Right lobe of liver (tissue), 6 donors: ENCODE measurements at regions not wholly inside any gene's neighbourhood (a gene's known extent, or its start where the extent isn't known, plus 50 kb on each side); places are given as distances from the start of the nearest gene placed in this dataset.

Experiments used
- ATAC-seq, 4 donors: fragments of 200-7000 bp; cut with Tn5 transposase; one replicate each; pipeline ENCODE4 v1.9.1; 2020; ENCODE audit warnings: mild to moderate bottlenecking in 4 of 4, moderate library complexity in 4 of 4
- DNase-seq, 3 donors: peaks; one replicate each; pipeline ENCODE4 v3.0.0-alpha.2; 2020
- H3K27ac ChIP-seq, 3 donors: fragments of 200-600 bp; one replicate each; pipeline ENCODE4 v1.8.0; 2022
- H3K27me3 ChIP-seq, 2 donors: fragments of 200-600 bp; one replicate each; pipeline ENCODE4 v1.8.0; 2022
- H3K36me3 ChIP-seq, 4 donors: fragments of 200-600 bp; sonication (generic) in 1 of 4; one replicate each; pipeline versions ENCODE4 v1.5.1 to v1.8.0; 2017 to 2022; ENCODE audit warnings: control low read depth in 1 of 4
- H3K4me1 ChIP-seq, 4 donors: fragments of 200-600 bp; sonication (generic) in 1 of 4; one replicate each; pipeline versions ENCODE4 v1.5.1 to v1.8.0; 2017 to 2022; ENCODE audit warnings: control low read depth in 1 of 4
- H3K4me3 ChIP-seq, 3 donors: fragments of 200-600 bp; one replicate each; pipeline ENCODE4 v1.8.0; 2022
- H3K9me3 ChIP-seq, 4 donors: fragments of 200-600 bp; sonication (generic) in 1 of 4; one replicate each; pipeline versions ENCODE4 v1.5.1 to v1.8.0; 2017 to 2022; ENCODE audit warnings: control low read depth in 1 of 4
- CTCF ChIP-seq, 4 donors: fragments of 200-600 bp in 3 of 4; fragments of 450-650 bp in 1 of 4; IDR thresholded peaks; one replicate each; pipeline versions ENCODE4 v1.5.1 to v1.8.0; 2016 to 2022; ENCODE audit warnings: antibody characterized with exemption in 4 of 4, mild to moderate bottlenecking in 2 of 4
- POLR2A ChIP-seq: fragments of 450-650 bp; IDR thresholded peaks from one replicate; pipeline ENCODE4 v1.6.1; 2017; ENCODE audit warnings: antibody characterized with exemption, mild to moderate bottlenecking
- WGBS: methylation state at CpG from one replicate; pipeline ENCODE4 v1.1.6; 2018; ENCODE audit warnings: low coverage, low lambda C conversion rate; ENCODE audit not compliant: insufficient coverage; ENCODE audit errors: missing lambda C conversion rate; 5-methylcytosine and 5-hydroxymethylcytosine counted together
- intact Hi-C, 2 donors: fragments of 100-400 bp; cut with DNase I; formaldehyde crosslinking; loops; one replicate each; pipeline versions ENCODE4 v1.11.2 to v1.14.1; 2022
- donor health status: DM: no; HTN: yes; CAD: no.
- donor health status: DM: no; HTN: no; CAD: no.
- donor health status: DM: no; HTN: no; CAD: no.
- donor health status: DM: no; HTN: yes; CAD: no.
- donor health status: DM: no; HTN: yes; CAD: no.

- H3K36me3 ChIP-seq = no peaks in the 10 kb centered on the region
- no peak for DNase-seq
- TF ChIP-seq CTCF (IDR thresholded peaks at IDR 0.05) = no peak
- no peak for TF ChIP-seq POLR2A
- intact Hi-C loops = no loop called here
- no peaks in the 10 kb centered on the region for H3K4me1 ChIP-seq
- no peaks in the 10 kb centered on the region for H3K9me3 ChIP-seq
- H3K4me3 ChIP-seq = no peak overlapping the region
- no peaks in the 10 kb centered on the region for H3K27me3 ChIP-seq
- no peak overlapping the region for H3K27ac ChIP-seq
- ATAC-seq = no peak
Measured at GRCh38 chr13:53839461-53839860, 810.8 kb downstream of the OLFM4 start.

DNA sequence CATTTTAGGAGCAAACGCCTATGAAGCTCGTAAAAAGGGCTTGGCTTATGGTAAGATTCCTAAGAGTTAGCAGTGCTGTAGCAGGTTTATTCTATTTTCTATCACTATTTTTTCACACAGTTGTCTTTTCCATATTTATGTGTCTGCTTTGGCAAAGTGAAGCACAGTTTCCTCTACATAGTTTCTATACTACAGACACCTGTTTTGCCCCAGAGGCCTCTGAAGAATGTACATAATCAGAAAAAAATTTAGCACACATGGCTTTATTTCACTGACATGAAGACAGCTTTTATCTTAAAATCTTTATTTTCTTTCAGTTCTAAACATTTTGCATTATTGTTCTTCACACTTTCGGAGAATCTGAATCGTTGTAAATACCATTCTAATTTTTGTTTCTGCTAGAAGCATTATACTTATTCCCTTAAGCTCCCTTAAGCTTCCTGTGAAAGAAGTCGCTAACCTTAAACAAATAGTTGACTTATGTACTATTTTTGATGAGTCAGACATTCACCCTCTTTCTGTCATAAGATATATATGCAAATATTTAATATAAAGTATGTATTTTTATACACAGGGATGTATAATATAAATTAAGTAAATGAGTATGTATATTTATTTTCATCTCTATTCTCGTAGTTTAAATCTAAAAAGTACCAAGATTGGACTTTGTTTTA is 816.0 kb downstream of the OLFM4 start:
- intact Hi-C loops = no loop called here
- no peaks in the 10 kb centered on the region for H3K36me3 ChIP-seq
- DNase-seq (no peak), ATAC-seq (no peak)
- no peak overlapping the region for H3K4me3 ChIP-seq
- H3K27me3 ChIP-seq = no peaks in the 10 kb centered on the region
- no peak overlapping the region for H3K27ac ChIP-seq
- no peaks in the 10 kb centered on the region for H3K4me1 ChIP-seq
- TF ChIP-seq POLR2A (no peak), CTCF (IDR thresholded peaks at IDR 0.05) (no peak)
- H3K9me3 ChIP-seq = no peaks in the 10 kb centered on the region
- 26% methylated on average over 6 of the region's 6 CpGs for WGBS

- Histone ChIP-seq H3K27ac (no peak overlapping the region), H3K4me1 (no peaks in the 10 kb centered on the region), H3K4me3 (no peak overlapping the region), H3K36me3 (no peaks in the 10 kb centered on the region), H3K9me3 (no peaks in the 10 kb centered on the region), H3K27me3 (no peaks in the 10 kb centered on the region)
- ATAC-seq (no peak), DNase-seq (no peak)
- intact Hi-C loops = no loop called here
- TF ChIP-seq POLR2A (no peak), CTCF (IDR thresholded peaks at IDR 0.05) (no peak)
- WGBS = 54% methylated on average over 2 of the region's 2 CpGs
Measured at GRCh38 chr13:53847502-53847901, 818.9 kb downstream of the OLFM4 start.

- Histone ChIP-seq H3K36me3 (no peaks in the 10 kb centered on the region), H3K27ac (no peak overlapping the region), H3K4me3 (no peak overlapping the region), H3K4me1 (no peaks in the 10 kb centered on the region), H3K9me3 (no peaks in the 10 kb centered on the region), H3K27me3 (no peaks in the 10 kb centered on the region)
- no peak for TF ChIP-seq CTCF (IDR thresholded peaks at IDR 0.05)
- TF ChIP-seq POLR2A = no peak
- intact Hi-C loops = no loop called here
- 50% methylated on average over 7 of the region's 7 CpGs for WGBS
- ATAC-seq (no peak), DNase-seq (no peak)
Measured at GRCh38 chr13:53848366-53848961, 819.9 kb downstream of the OLFM4 start.
